GM13977 (cell line): ENCODE measurements at regions not wholly inside any gene's neighbourhood (a gene's known extent, or its start where the extent isn't known, plus 50 kb on each side); places are given as distances from the start of the nearest gene placed in this dataset.

ENCODE experiments used
- DNase-seq: peaks from one replicate; pipeline ENCODE4 v3.0.0; 2012; ENCODE audit warnings: low spot score
- CTCF ChIP-seq: IDR thresholded peaks from 2 replicates; pipeline ENCODE4 v1.5.1; 2012; ENCODE audit warnings: mild to moderate bottlenecking, control low read depth; ENCODE audit not compliant: insufficient read depth; ENCODE audit errors: extremely low read depth, missing control alignments
- in situ Hi-C: fragments of 300-500 bp; cut with MboI; formaldehyde crosslinking; loops from one replicate; pipeline ENCODE4 v1.12.0; 2022; ENCODE audit warnings: low sequenced_read_pairs, low pct_unique_long_range_greater_than_20kb, mixed read lengths, inconsistent platforms; ENCODE audit not compliant: unreplicated experiment

GRCh38 chrX:113966791-113967190 lies 617.1 kb upstream of the HTR2C start:
- DNase-seq, result no peak
- in situ Hi-C loops, result no loop called here
- TF ChIP-seq CTCF, result no peak

- no peak for DNase-seq
- no peak for TF ChIP-seq CTCF
- in situ Hi-C loops, result no loop called here
Measured at GRCh38 chrX:113962343-113962742, 621.5 kb upstream of the HTR2C start.

DNA sequence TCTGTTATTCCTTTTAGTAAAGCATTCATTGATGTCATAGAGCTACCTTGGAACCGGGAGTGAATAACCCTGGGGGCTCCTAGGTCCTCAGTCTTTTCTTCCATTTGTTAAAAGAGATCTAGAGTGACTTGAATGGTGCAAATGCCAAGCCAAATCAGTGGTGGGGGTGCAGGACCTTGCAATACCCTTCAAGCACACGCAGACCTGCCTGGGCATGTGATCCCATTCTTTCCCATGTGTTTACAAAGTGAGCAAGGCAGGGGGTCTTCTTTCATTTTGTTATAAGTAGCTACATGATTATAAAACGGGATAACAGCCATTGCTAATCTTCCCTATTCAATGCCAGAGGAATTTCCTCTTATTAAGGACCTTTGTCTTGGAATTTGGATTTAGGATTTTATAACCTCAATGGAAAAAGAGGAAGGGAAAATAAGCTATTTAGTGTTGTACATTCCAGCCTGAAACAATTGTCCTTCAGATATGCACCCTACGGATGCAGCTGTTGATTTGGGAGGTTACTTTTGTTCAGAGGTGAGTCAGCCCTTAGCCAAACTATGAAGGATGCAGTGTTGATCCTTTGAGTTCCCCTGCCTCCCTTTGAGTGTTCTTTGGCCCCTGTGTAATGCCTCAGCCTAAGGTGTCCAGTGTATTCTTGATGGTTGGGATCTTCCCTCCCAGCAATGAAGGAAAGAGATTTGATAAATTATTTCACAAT lies 623.8 kb upstream of the HTR2C start:
- no peak for DNase-seq
- no peak for TF ChIP-seq CTCF
- in situ Hi-C loops, result no loop called here

- in situ Hi-C loops, result no loop called here
- no peak for TF ChIP-seq CTCF
- no peak for DNase-seq
Measured at GRCh38 chrX:113956936-113957335, 627.0 kb upstream of the HTR2C start.

- in situ Hi-C loops, result no loop called here
- no peak for TF ChIP-seq CTCF
- no peak for DNase-seq
Measured at GRCh38 chrX:113954297-113954696, 629.6 kb upstream of the HTR2C start.

DNA sequence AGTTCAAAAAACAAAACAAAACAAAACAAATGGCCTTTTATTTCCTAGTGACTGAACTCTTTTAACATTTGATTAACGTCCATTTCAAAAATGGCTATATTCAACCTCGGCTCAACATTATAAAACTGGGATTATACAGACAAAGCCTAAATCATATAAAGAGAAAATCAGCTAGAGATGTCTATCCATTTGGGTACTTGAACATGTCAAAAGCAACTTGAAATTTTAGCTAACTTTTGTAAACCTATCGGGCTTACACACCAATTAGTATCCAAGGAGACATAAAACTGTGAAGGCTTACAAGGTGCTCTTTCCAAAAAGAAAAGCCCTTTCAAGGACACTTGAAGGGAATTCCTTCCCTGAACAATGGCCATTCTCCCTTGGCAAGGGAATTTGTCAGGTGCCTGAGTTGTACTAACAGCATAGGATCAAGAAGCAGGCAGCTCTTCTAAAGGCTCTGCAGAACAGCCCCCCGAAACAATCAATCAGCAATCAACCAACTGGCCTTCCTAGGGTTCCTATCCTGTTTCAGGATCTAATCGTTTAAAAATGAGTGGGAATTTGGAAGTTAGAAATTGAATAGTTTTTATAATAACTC lies 633.7 kb upstream of the HTR2C start:
- TF ChIP-seq CTCF, result no peak
- DNase-seq, result no peak
- in situ Hi-C loops, result no loop called here
